K562 (cell line): ENCODE measurements at regions not wholly inside any gene's neighbourhood (a gene's known extent, or its start where the extent isn't known, plus 50 kb on each side); places are given as distances from the start of the nearest gene placed in this dataset.

Experiments
- CEBPG ChIP-seq, 3 experiments: fragments of 200-800 bp in 1 of 3; sonication (Bioruptor generic) in 1 of 3; sonication (generic) in 1 of 3; formaldehyde crosslinking in 1 of 3; IDR thresholded peaks in 2 of 3; conservative IDR thresholded peaks in 1 of 3; 2 replicates each; pipeline versions ENCODE4 v1.6.1 to v1.8.0; 2016 to 2022; ENCODE audit warnings: missing compliant biosample characterization in 2 of 3, missing genetic modification characterization in 2 of 3, mild to moderate bottlenecking in 1 of 3, missing genetic modification reagents in 1 of 3
- CHD7 ChIP-seq: fragments of 200-600 bp; sonication (generic); IDR thresholded peaks from one replicate; pipeline ENCODE4 v1.6.1; 2012; ENCODE audit warnings: mild to moderate bottlenecking, low read depth, low read length, inconsistent platforms
- FOXP1 ChIP-seq: sonication (generic); formaldehyde crosslinking; IDR thresholded peaks from 2 replicates; pipeline ENCODE4 v1.8.0; 2022; ENCODE audit warnings: mild to moderate bottlenecking, missing genetic modification reagents
- KLF13 ChIP-seq: fragments of 450-650 bp; IDR thresholded peaks from 2 replicates; pipeline ENCODE4 v1.6.1; 2016; ENCODE audit warnings: missing genetic modification characterization, low read depth, mild to moderate bottlenecking, missing compliant biosample characterization, moderate library complexity, borderline replicate concordance
- ZKSCAN1 ChIP-seq: fragments of 150-350 bp; IDR thresholded peaks from 2 replicates; pipeline ENCODE4 v1.6.1; 2016; ENCODE audit warnings: low read depth, low read length
- ZNF133 ChIP-seq: fragments of 250-450 bp; sonication (Bioruptor Pico); IDR thresholded peaks from 2 replicates; pipeline ENCODE4 v1.4.0; 2020; ENCODE audit warnings: mild to moderate bottlenecking

- TF ChIP-seq CHD7 (no peak), CEBPG (CRISPR knock-in tag; IDR thresholded peaks at IDR 0.05) (no peak), CEBPG (tag; conservative IDR thresholded peaks at IDR 0.05 in 1 of 2, IDR thresholded peaks at IDR 0.05 in 1 of 2) (no peak), ZKSCAN1 (no peak), ZNF133 (no peak), FOXP1 (CRISPR knock-in tag) (no peak), KLF13 (tag) (no peak)
- TF ChIP-seq, all 486 proteins: peak for 0
These were observed 66.2 kb downstream of the SLITRK1 start (continued) for GRCh38 chr13:83816081-83816480.
